ENCODE measurements at regions not wholly inside any gene's neighbourhood (a gene's known extent, or its start where the extent isn't known, plus 50 kb on each side); places are given as distances from the start of the nearest gene placed in this dataset.
"Not testable (repeated sequence)": the region's sequence is repeated elsewhere in the genome, so short reads cannot be mapped to it uniquely, and the experiment has no call there.

DNA sequence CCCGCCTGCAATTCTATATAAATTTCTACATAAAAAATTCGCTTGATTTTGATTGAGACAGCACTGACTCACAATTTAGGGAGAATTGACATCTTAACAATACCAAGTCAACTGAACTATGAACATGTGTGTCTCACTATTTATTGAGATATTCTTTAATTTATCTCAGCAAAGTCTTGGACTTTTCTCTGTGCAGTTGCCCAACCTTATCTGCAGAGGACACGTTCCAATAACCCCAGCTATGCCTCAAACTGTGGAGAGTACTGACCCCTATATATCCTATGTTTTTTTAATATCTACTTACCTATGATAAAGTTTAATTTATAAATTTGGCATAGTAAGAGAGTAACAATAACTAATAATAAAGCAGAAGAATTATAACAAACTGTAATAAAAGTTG lies 69.4 kb upstream of the PIP4K2A start:
- H3K27ac ChIP-seq = no peak overlapping the region
- TF ChIP-seq, protein P1, sequence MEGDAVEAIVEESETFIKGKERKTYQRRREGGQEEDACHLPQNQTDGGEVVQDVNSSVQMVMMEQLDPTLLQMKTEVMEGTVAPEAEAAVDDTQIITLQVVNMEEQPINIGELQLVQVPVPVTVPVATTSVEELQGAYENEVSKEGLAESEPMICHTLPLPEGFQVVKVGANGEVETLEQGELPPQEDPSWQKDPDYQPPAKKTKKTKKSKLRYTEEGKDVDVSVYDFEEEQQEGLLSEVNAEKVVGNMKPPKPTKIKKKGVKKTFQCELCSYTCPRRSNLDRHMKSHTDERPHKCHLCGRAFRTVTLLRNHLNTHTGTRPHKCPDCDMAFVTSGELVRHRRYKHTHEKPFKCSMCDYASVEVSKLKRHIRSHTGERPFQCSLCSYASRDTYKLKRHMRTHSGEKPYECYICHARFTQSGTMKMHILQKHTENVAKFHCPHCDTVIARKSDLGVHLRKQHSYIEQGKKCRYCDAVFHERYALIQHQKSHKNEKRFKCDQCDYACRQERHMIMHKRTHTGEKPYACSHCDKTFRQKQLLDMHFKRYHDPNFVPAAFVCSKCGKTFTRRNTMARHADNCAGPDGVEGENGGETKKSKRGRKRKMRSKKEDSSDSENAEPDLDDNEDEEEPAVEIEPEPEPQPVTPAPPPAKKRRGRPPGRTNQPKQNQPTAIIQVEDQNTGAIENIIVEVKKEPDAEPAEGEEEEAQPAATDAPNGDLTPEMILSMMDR (conservative IDR thresholded peaks at IDR 0.05) = no peak
- no peak for TF ChIP-seq ZFX (IDR thresholded peaks at IDR 0.05)

DNA sequence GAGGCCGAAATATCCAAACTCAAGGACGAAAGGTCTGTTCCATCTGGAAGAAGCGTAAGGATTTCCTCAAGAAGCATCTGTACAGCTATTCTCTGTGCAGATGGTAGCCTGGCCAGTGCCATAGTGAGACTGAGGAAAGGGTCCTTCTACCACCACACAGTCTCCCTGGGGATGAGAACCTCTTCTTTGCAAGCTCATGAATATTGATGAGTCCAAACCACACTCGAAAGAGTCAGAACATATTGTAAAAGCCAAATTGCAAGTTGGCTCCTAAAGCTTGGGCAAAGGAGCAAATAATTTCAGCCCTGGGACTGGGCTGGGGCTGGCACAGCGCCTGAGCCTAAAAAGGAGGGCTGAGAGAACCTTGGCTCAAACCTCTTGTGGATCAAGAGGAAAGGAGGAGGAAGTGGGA lies 66.1 kb upstream of the PIP4K2A start:
- no peak overlapping the region for H3K27ac ChIP-seq
- TF ChIP-seq, protein P1 (conservative IDR thresholded peaks at IDR 0.05) = no peak
- no peak for TF ChIP-seq ZFX (IDR thresholded peaks at IDR 0.05)

DNA sequence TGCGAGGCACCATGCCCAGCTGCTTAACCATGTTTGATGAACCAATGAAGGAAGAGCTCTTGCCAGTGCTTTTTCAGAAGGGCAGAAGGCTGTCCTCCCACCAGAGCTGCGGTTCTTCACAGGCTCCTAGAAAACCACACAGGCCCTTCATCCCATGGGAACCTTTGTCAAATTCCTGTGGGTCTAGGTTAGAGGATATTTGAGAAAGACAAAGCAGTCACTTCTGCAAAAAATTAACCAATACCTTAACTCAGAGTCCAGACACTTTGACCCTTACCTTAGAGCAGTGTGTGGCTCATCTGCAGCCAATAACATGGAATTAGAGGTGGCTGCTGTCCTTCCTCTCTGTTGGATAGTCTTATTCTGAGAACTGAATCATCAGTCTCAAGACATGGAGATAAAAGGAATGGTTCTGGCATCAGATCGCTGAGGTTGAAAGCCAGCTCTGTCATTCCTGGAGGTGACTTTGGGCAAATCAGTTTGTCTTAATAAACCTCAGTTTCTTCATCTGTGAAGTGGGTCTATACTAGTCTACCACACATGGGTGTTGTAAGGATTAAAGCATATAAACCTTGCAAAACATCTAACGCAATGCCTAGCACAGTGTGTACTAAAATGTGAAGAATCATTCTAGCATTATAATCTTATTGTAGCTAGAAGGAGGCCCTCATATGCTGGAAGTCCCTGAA lies 65.1 kb upstream of the PIP4K2A start:
- TF ChIP-seq, protein P1 (conservative IDR thresholded peaks at IDR 0.05) = no peak
- no peak for TF ChIP-seq ZFX (IDR thresholded peaks at IDR 0.05)
- H3K27ac ChIP-seq = no peak overlapping the region

DNA sequence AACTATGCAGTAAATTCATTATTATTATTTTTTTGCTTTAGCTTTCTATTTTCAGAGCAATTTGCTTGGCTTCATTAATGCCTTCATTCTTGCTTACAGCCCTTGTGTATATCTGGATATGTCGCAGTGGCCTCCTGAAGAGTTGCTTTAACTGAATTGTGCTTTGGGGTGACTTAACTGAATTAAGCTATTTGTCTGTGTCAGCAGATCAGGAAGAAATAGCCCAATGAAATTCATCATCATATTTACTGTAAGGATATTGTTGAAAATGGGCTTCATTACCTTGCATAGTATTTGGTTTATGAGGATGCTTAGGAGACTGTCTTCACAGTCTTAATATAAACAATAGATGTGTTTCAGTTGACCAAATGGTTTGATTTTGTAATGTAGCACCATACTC lies 59.7 kb upstream of the PIP4K2A start:
- no peak for TF ChIP-seq ZFX (IDR thresholded peaks at IDR 0.05)
- TF ChIP-seq, protein P1 (conservative IDR thresholded peaks at IDR 0.05) = no peak
- H3K27ac ChIP-seq = no peak overlapping the region

DNA sequence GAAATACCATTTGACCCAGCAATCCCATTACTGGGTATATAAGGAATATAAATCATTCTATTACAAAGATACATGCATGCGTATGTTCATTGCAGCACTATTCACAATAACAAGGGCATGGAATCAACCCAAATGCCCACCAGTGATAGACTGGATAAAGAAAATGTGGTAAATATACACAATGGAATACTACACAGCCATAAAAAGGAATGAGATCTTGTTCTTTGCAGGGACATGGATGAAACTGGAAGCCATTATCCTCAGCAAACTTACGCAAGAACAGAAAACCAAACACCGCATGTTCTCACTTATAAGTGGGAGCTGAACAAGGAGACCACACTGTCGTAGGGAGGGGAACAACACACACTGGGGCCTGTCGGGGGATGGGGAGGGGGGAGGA lies 57.3 kb upstream of the PIP4K2A start:
- H3K27ac ChIP-seq = not testable (repeated sequence)

DNA sequence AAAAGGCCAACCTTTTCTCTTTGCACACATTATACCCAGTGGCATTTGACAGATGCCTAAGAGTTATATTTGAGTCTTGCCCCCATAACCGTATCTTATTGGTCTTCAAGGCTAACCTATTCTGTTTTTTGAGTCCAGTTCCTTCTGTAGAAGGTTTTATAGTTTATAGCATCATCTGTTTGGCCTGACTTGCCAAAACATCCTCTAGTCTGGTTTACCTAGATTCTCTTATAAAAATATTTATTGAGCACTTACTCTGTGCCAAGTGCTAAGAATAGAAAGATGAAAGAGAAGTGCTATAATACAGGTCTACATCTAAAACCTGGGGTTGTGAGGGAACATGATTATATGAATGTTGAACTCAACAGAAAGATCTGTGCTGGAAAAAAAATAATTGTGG lies 55.9 kb upstream of the PIP4K2A start:
- H3K27ac ChIP-seq = no peak overlapping the region
- TF ChIP-seq, protein P1 (conservative IDR thresholded peaks at IDR 0.05) = no peak
- no peak for TF ChIP-seq ZFX (IDR thresholded peaks at IDR 0.05)

DNA sequence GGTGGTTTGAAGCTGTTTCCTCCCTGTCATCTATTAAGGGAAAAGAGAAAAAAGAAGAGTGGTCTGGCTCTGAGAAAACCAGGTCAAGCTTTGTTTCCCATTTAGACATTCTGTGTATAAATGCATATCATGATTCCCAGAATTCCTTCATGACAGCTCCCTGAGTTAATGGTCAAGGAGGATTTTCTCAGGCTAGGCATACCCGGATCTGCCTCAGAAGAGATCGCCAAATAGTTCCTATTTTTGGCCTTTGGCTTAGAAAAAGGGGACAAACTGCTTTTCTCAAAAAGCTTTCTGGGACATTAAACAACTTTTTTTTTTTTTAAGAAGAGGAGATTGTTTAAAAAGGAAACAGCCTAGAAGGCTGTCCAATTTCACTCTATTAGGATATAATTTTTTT lies 53.5 kb upstream of the PIP4K2A start:
- no peak for TF ChIP-seq ZFX (IDR thresholded peaks at IDR 0.05)
- H3K27ac ChIP-seq = no peak overlapping the region

DNA sequence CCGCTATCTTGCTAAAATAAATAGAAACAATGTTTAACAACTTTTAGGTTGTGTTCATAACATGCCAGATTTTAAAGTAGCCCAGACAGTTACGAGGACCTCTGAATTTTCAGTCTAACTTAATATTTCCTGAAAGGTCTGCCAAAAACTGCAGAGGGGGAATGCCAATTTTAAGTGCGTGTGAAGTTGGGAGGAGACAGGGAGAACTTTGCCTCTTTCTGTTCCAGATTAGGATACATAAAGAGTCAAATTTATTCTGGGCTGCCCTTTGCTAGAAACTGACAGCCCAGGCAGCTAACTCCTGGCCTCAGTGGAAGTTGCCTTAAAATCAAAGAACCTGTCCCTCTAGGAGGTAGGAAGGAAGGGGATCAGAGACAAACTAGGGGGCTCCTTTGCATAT lies 52.3 kb upstream of the PIP4K2A start:
- TF ChIP-seq, protein P1 (conservative IDR thresholded peaks at IDR 0.05) = no peak
- TF ChIP-seq ZFX (IDR thresholded peaks at IDR 0.05) = no peak
- H3K27ac ChIP-seq = no peak overlapping the region
